Sigmoid colon (tissue), 4 donors: ENCODE measurements at regions not wholly inside any gene's neighbourhood (a gene's known extent, or its start where the extent isn't known, plus 50 kb on each side); places are given as distances from the start of the nearest gene placed in this dataset.
"Not testable (repeated sequence)": the region's sequence is repeated elsewhere in the genome, so short reads cannot be mapped to it uniquely, and the experiment has no call there.

ENCODE experiments used
- CTCF ChIP-seq, 4 experiments: fragments of 450-650 bp in 3 of 4; fragments of 200-600 bp in 1 of 4; IDR thresholded peaks; one replicate each; pipeline ENCODE4 v1.5.1; 2016 to 2019; ENCODE audit warnings: antibody characterized with exemption in 4 of 4, mild to moderate bottlenecking in 3 of 4, moderate library complexity in 2 of 4
- EP300 ChIP-seq, 4 donors: sonication (generic); formaldehyde crosslinking; IDR thresholded peaks; one replicate each; pipeline ENCODE4 v1.6.1; 2017; ENCODE audit warnings: antibody characterized with exemption in 4 of 4
- POLR2A ChIP-seq, 2 donors: fragments of 450-650 bp; IDR thresholded peaks; one replicate each; pipeline ENCODE4 v1.6.1; 2016; ENCODE audit warnings: antibody characterized with exemption in 2 of 2, mild to moderate bottlenecking in 2 of 2, moderate library complexity in 2 of 2

DNA sequence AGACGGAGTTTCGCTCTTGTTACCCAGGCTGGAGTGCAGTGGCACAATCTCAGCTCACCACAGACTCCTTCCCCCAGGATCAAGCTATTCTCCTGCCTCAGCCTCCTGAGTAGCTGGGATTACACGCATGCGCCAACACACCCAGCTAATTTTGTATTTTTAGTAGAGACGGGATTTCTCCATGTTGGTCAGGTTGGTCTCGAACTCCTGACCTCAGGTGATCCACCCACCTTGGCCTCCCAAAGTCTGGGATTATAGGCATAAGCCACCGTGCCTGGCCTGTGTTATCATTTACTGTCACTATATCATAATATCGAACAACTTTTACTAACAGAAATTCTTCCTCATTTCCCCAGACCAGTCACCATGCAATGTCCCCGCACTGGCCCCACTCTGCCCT, 104.0 kb upstream of the DLG1 start:
- TF ChIP-seq CTCF, POLR2A, EP300 (IDR thresholded peaks at IDR 0.05): not testable (repeated sequence)
